ENCODE measurements at regions not wholly inside any gene's neighbourhood (a gene's known extent, or its start where the extent isn't known, plus 50 kb on each side); places are given as distances from the start of the nearest gene placed in this dataset.

GRCh38 chr15:62572797-62573196 is 407.7 kb upstream of the C2CD4B start:
- Histone ChIP-seq H3K27ac (ENCODE audit: low read length) (no peak overlapping the region), H3K36me3 (ENCODE audit: insufficient read depth, low read length) (no peaks in the 10 kb centered on the region), H3K4me2 (ENCODE audit: low read length) (no peak overlapping the region), H3F3A (ENCODE audit: insufficient read depth, low read length, poor library complexity, severe bottlenecking) (no peaks in the 10 kb centered on the region), H3K9me3 (ENCODE audit: low read length) (no peaks in the 10 kb centered on the region), H3K79me2 (replicated peaks; ENCODE audit: insufficient read depth, low read length) (no peaks in the 10 kb centered on the region), H3K4me3 (ENCODE audit: low read length) (no peak overlapping the region), H3K9me2 (ENCODE audit: insufficient read depth, low read length) (no peaks in the 10 kb centered on the region), H2AFZ (ENCODE audit: low read depth, low read length) (no peak overlapping the region), H4K20me1 (ENCODE audit: insufficient read depth) (no peaks in the 10 kb centered on the region), H3K27me3 (ENCODE audit: insufficient read depth, low read depth, low read length) (no peaks in the 10 kb centered on the region), H3K9ac (ENCODE audit: low read length) (no peak overlapping the region)
- TF ChIP-seq EZH2 (IDR thresholded peaks at IDR 0.05; ENCODE audit: borderline replicate concordance, insufficient read depth, low read length, poor library complexity, severe bottlenecking) (no peak), CTCF (IDR thresholded peaks at IDR 0.05; ENCODE audit: poor library complexity, severe bottlenecking) (no peak), POLR2AphosphoS5 (IDR thresholded peaks at IDR 0.05) (no peak), EP300 (conservative IDR thresholded peaks at IDR 0.05; ENCODE audit: poor library complexity, severe bottlenecking) (no peak), MXI1 (conservative IDR thresholded peaks at IDR 0.05; ENCODE audit: poor library complexity, severe bottlenecking) (no peak), REST (IDR thresholded peaks at IDR 0.05; ENCODE audit: borderline replicate concordance) (no peak), RAD21 (conservative IDR thresholded peaks at IDR 0.05) (no peak), TAF1 (IDR thresholded peaks at IDR 0.05; ENCODE audit: low read depth) (no peak), SMC3 (conservative IDR thresholded peaks at IDR 0.05; ENCODE audit: poor library complexity) (no peak)

- TF ChIP-seq EZH2 (IDR thresholded peaks at IDR 0.05; ENCODE audit: borderline replicate concordance, insufficient read depth, low read length, poor library complexity, severe bottlenecking) (no peak), CTCF (IDR thresholded peaks at IDR 0.05; ENCODE audit: poor library complexity, severe bottlenecking) (no peak), TAF1 (IDR thresholded peaks at IDR 0.05; ENCODE audit: low read depth) (no peak)
Observed at GRCh38 chr15:62573876-62574275, 408.8 kb upstream of the C2CD4B start.

More at GRCh38 chr15:62573876-62574275, 408.8 kb upstream of the C2CD4B start:
- Histone ChIP-seq H2AFZ (ENCODE audit: low read depth, low read length) (no peak overlapping the region), H3K9me3 (ENCODE audit: low read length) (no peaks in the 10 kb centered on the region), H3K9me2 (ENCODE audit: insufficient read depth, low read length) (no peaks in the 10 kb centered on the region), H3K9ac (ENCODE audit: low read length) (no peak overlapping the region), H3K4me2 (ENCODE audit: low read length) (no peak overlapping the region), H3K79me2 (replicated peaks; ENCODE audit: insufficient read depth, low read length) (no peaks in the 10 kb centered on the region), H3K4me3 (ENCODE audit: low read length) (no peak overlapping the region), H4K20me1 (ENCODE audit: insufficient read depth) (no peaks in the 10 kb centered on the region), H3F3A (ENCODE audit: insufficient read depth, low read length, poor library complexity, severe bottlenecking) (no peaks in the 10 kb centered on the region), H3K36me3 (ENCODE audit: insufficient read depth, low read length) (no peaks in the 10 kb centered on the region), H3K27ac (ENCODE audit: low read length) (no peak overlapping the region), H3K27me3 (ENCODE audit: insufficient read depth, low read depth, low read length) (no peaks in the 10 kb centered on the region)
